Hematopoietic multipotent progenitor cell treated with erythropoietin and hydrocortisone succinate and interleukin-3 and kit ligand, for 17 days (in vitro differentiated cells): ENCODE measurements at regions not wholly inside any gene's neighbourhood (a gene's known extent, or its start where the extent isn't known, plus 50 kb on each side); places are given as distances from the start of the nearest gene placed in this dataset.

Experiments
- DNase-seq: peaks from one replicate; pipeline ENCODE4 v3.0.0-alpha.2; 2015; ENCODE audit warnings: low spot score

- DNase-seq = no peak
Observed at GRCh38 chr17:413016-413350, 60.4 kb upstream of the RPH3AL start.

GRCh38 chr17:412211-413015 lies 59.8 kb upstream of the RPH3AL start:
- peak; percentile 72 for DNase-seq

- DNase-seq = peak; percentile 11
Observed at GRCh38 chr17:411421-412120, 59.0 kb upstream of the RPH3AL start.

GRCh38 chr17:410543-411401 lies 58.2 kb upstream of the RPH3AL start:
- DNase-seq = peak; percentile 62

GRCh38 chr17:409848-410542 lies 57.4 kb upstream of the RPH3AL start:
- DNase-seq = peak; percentile 100

GRCh38 chr17:409308-409847 lies 56.8 kb upstream of the RPH3AL start:
- DNase-seq = no peak

GRCh38 chr17:404703-405102 lies 52.1 kb upstream of the RPH3AL start:
- DNase-seq = no peak
